ENCODE measurements at regions not wholly inside any gene's neighbourhood (a gene's known extent, or its start where the extent isn't known, plus 50 kb on each side); places are given as distances from the start of the nearest gene placed in this dataset.

DNA sequence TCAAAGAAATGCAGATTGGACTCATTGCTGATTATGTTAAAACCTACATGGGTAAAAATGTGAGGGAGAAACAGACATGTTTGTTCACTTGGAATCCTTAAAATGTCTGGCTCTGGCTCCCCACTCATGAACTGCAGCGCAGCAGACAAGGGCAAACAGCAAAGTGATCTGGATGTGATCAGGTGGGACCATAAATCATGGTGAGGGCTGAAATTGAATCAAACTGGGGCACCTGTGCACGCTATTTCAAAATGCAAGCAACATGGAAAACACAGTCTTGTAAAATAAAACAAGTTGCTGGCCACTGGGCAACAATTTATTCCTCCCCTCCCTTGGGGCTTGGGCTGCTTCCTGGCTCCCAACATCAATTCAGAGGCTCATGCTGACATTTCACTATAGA is 373.4 kb downstream of the SEC16B start:
- TF ChIP-seq, protein P1, sequence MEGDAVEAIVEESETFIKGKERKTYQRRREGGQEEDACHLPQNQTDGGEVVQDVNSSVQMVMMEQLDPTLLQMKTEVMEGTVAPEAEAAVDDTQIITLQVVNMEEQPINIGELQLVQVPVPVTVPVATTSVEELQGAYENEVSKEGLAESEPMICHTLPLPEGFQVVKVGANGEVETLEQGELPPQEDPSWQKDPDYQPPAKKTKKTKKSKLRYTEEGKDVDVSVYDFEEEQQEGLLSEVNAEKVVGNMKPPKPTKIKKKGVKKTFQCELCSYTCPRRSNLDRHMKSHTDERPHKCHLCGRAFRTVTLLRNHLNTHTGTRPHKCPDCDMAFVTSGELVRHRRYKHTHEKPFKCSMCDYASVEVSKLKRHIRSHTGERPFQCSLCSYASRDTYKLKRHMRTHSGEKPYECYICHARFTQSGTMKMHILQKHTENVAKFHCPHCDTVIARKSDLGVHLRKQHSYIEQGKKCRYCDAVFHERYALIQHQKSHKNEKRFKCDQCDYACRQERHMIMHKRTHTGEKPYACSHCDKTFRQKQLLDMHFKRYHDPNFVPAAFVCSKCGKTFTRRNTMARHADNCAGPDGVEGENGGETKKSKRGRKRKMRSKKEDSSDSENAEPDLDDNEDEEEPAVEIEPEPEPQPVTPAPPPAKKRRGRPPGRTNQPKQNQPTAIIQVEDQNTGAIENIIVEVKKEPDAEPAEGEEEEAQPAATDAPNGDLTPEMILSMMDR (IDR thresholded peaks at IDR 0.05), result no peak
- no peak for TF ChIP-seq POLR2AphosphoS5 (IDR thresholded peaks at IDR 0.05)
- no peak for TF ChIP-seq POLR2A (IDR thresholded peaks at IDR 0.05)
- TF ChIP-seq EP300 (IDR thresholded peaks at IDR 0.05), result no peak
